ENCODE measurements at regions not wholly inside any gene's neighbourhood (a gene's known extent, or its start where the extent isn't known, plus 50 kb on each side); places are given as distances from the start of the nearest gene placed in this dataset.

DNA sequence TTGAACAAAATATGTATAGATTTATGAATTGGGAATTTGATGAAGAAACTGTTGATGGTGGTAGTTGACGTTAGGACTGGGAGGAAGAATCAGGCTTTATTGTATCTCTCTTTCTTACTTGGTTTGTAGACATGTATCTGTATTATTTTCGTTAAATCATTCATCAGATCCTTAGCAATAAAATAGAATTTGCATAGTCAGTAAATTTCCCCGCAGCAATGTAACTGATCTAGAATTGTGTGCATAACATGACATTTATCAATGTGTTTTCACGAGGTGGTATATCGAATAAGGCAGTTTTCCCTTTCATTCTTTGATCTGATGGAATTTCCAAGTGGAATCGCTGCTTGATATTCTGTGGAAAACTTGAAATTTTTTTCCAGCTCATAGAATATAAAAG, 308.8 kb downstream of the SPRY1 start:
- Histone ChIP-seq H3F3A (ENCODE audit: insufficient read depth, low read length, poor library complexity, severe bottlenecking) (no peaks in the 10 kb centered on the region), H3K4me3 (ENCODE audit: low read length) (no peak overlapping the region), H3K4me2 (ENCODE audit: low read length) (no peak overlapping the region), H4K20me1 (ENCODE audit: insufficient read depth) (no peaks in the 10 kb centered on the region), H3K9me2 (ENCODE audit: insufficient read depth, low read length) (no peaks in the 10 kb centered on the region), H3K27ac (ENCODE audit: low read length) (no peak overlapping the region), H3K27me3 (ENCODE audit: insufficient read depth, low read depth, low read length) (no peaks in the 10 kb centered on the region), H3K9me3 (ENCODE audit: low read length) (no peaks in the 10 kb centered on the region), H3K79me2 (replicated peaks; ENCODE audit: insufficient read depth, low read length) (no peaks in the 10 kb centered on the region), H3K36me3 (ENCODE audit: insufficient read depth, low read length) (no peaks in the 10 kb centered on the region), H3K9ac (ENCODE audit: low read length) (no peak overlapping the region), H2AFZ (ENCODE audit: low read depth, low read length) (no peak overlapping the region)
- TF ChIP-seq, protein P1, sequence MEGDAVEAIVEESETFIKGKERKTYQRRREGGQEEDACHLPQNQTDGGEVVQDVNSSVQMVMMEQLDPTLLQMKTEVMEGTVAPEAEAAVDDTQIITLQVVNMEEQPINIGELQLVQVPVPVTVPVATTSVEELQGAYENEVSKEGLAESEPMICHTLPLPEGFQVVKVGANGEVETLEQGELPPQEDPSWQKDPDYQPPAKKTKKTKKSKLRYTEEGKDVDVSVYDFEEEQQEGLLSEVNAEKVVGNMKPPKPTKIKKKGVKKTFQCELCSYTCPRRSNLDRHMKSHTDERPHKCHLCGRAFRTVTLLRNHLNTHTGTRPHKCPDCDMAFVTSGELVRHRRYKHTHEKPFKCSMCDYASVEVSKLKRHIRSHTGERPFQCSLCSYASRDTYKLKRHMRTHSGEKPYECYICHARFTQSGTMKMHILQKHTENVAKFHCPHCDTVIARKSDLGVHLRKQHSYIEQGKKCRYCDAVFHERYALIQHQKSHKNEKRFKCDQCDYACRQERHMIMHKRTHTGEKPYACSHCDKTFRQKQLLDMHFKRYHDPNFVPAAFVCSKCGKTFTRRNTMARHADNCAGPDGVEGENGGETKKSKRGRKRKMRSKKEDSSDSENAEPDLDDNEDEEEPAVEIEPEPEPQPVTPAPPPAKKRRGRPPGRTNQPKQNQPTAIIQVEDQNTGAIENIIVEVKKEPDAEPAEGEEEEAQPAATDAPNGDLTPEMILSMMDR (IDR thresholded peaks at IDR 0.05; ENCODE audit: poor library complexity, severe bottlenecking), result no peak
- TF ChIP-seq, protein P2, sequence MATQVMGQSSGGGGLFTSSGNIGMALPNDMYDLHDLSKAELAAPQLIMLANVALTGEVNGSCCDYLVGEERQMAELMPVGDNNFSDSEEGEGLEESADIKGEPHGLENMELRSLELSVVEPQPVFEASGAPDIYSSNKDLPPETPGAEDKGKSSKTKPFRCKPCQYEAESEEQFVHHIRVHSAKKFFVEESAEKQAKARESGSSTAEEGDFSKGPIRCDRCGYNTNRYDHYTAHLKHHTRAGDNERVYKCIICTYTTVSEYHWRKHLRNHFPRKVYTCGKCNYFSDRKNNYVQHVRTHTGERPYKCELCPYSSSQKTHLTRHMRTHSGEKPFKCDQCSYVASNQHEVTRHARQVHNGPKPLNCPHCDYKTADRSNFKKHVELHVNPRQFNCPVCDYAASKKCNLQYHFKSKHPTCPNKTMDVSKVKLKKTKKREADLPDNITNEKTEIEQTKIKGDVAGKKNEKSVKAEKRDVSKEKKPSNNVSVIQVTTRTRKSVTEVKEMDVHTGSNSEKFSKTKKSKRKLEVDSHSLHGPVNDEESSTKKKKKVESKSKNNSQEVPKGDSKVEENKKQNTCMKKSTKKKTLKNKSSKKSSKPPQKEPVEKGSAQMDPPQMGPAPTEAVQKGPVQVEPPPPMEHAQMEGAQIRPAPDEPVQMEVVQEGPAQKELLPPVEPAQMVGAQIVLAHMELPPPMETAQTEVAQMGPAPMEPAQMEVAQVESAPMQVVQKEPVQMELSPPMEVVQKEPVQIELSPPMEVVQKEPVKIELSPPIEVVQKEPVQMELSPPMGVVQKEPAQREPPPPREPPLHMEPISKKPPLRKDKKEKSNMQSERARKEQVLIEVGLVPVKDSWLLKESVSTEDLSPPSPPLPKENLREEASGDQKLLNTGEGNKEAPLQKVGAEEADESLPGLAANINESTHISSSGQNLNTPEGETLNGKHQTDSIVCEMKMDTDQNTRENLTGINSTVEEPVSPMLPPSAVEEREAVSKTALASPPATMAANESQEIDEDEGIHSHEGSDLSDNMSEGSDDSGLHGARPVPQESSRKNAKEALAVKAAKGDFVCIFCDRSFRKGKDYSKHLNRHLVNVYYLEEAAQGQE (IDR thresholded peaks at IDR 0.05; ENCODE audit: borderline replicate concordance), result no peak
- TF ChIP-seq MXI1 (conservative IDR thresholded peaks at IDR 0.05; ENCODE audit: poor library complexity, severe bottlenecking) (no peak), EP300 (conservative IDR thresholded peaks at IDR 0.05; ENCODE audit: poor library complexity, severe bottlenecking) (no peak), RAD21 (conservative IDR thresholded peaks at IDR 0.05) (no peak), TAF1 (IDR thresholded peaks at IDR 0.05; ENCODE audit: low read depth) (no peak)

DNA sequence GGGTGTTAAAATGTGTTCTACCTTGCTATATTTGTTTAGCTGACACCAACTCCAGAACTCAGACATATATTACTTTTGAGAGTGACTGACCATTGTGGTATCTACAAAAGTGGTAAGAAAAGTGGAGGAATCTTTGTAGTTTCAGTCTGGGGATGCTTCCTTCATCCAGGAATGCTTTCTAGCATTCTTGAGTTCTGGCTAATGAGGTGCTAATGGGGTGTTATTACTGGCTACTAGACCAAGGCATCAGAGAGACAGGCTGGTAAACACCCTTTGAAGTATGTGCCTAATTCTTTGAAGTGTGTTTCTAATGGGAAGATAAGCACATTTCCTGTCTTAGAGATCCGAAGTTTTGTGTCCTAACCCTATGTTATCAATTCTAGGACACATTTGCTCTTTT, 310.4 kb downstream of the SPRY1 start:
- Histone ChIP-seq H3K9me2 (ENCODE audit: insufficient read depth, low read length) (no peaks in the 10 kb centered on the region), H3K4me3 (ENCODE audit: low read length) (no peak overlapping the region), H3K36me3 (ENCODE audit: insufficient read depth, low read length) (no peaks in the 10 kb centered on the region), H2AFZ (ENCODE audit: low read depth, low read length) (no peak overlapping the region), H4K20me1 (ENCODE audit: insufficient read depth) (no peaks in the 10 kb centered on the region), H3K27me3 (ENCODE audit: insufficient read depth, low read depth, low read length) (no peaks in the 10 kb centered on the region), H3K9ac (ENCODE audit: low read length) (no peak overlapping the region), H3K4me2 (ENCODE audit: low read length) (no peak overlapping the region), H3K79me2 (replicated peaks; ENCODE audit: insufficient read depth, low read length) (no peaks in the 10 kb centered on the region), H3K9me3 (ENCODE audit: low read length) (no peaks in the 10 kb centered on the region), H3F3A (ENCODE audit: insufficient read depth, low read length, poor library complexity, severe bottlenecking) (no peaks in the 10 kb centered on the region), H3K27ac (ENCODE audit: low read length) (no peak overlapping the region)
- TF ChIP-seq TAF1 (IDR thresholded peaks at IDR 0.05; ENCODE audit: low read depth), result no peak
- TF ChIP-seq RAD21 (conservative IDR thresholded peaks at IDR 0.05), result no peak
- no peak for TF ChIP-seq EP300 (conservative IDR thresholded peaks at IDR 0.05; ENCODE audit: poor library complexity, severe bottlenecking)
- TF ChIP-seq, protein P2 (IDR thresholded peaks at IDR 0.05; ENCODE audit: borderline replicate concordance), result no peak
- TF ChIP-seq, protein P1 (IDR thresholded peaks at IDR 0.05; ENCODE audit: poor library complexity, severe bottlenecking), result no peak
- no peak for TF ChIP-seq MXI1 (conservative IDR thresholded peaks at IDR 0.05; ENCODE audit: poor library complexity, severe bottlenecking)
- TF ChIP-seq SMC3 (conservative IDR thresholded peaks at IDR 0.05; ENCODE audit: poor library complexity), result no peak
- no peak for TF ChIP-seq EZH2 (IDR thresholded peaks at IDR 0.05; ENCODE audit: borderline replicate concordance, insufficient read depth, low read length, poor library complexity, severe bottlenecking)
- no peak for TF ChIP-seq POLR2AphosphoS5 (IDR thresholded peaks at IDR 0.05)

All from neural cell (in vitro differentiated cells).